Endothelial cell of umbilical vein (primary cell): ENCODE measurements at regions not wholly inside any gene's neighbourhood (a gene's known extent, or its start where the extent isn't known, plus 50 kb on each side); places are given as distances from the start of the nearest gene placed in this dataset.

Experiments
- BruUV-seq: library from RNA; stranded (reverse); fragments of 400-500 nt; replicated peaks from 2 replicates; lab custom pipeline; 2021; lab: Mats Ljungman, UMichigan
- CTCF ChIA-PET: fragments of 300-600, 350-600 bp; sonication (Branson Sonifier 250); formaldehyde crosslinking; loops from one replicate; lab custom pipeline; 2021; ENCODE audit warnings: antibody characterized with exemption, inconsistent platforms; lab: Charles Lee
- POLR2A ChIA-PET: fragments of 300-600, 350-600 bp; sonication (Branson Sonifier 250); formaldehyde crosslinking; loops from one replicate; lab custom pipeline; 2021; ENCODE audit warnings: antibody characterized with exemption, inconsistent platforms; lab: Charles Lee
- DNase-seq: peaks from one replicate; pipeline ENCODE4 v3.0.0-alpha.2; 2011; ENCODE audit warnings: low read depth, low spot score
- FAIRE-seq: peaks from 2 replicates; lab custom pipeline; 2011; peaks lifted over from hg19 to GRCh38; lab: Jason Lieb, UNC
- H2AFZ ChIP-seq: 2 replicates; pipeline ENCODE4 v1.6.0; 2012; ENCODE audit warnings: low read depth, low read length, control low read depth, inconsistent platforms
- H3K27ac ChIP-seq: 2 replicates; pipeline ENCODE4 v1.5.1; 2011; ENCODE audit warnings: low read depth, mild to moderate bottlenecking, control low read depth, low read length, moderate library complexity; ENCODE audit not compliant: insufficient read depth
- H3K27me3 ChIP-seq, 2 experiments: 2 replicates each; pipeline versions ENCODE4 v1.6.0 to v1.6.1; 2011; ENCODE audit warnings: low read length in 2 of 2, mixed read lengths in 1 of 2; ENCODE audit not compliant: control insufficient read depth in 2 of 2, insufficient read depth in 2 of 2
- H3K36me3 ChIP-seq, 2 experiments: 2 replicates in 1 of 2; 3 replicates in 1 of 2; pipeline ENCODE4 v1.5.1; 2011; ENCODE audit warnings: low read length in 2 of 2, mild to moderate bottlenecking in 1 of 2, moderate library complexity in 1 of 2; ENCODE audit not compliant: control insufficient read depth in 2 of 2, insufficient read depth in 2 of 2; ENCODE audit errors: extremely low read depth in 1 of 2
- H3K4me1 ChIP-seq: 3 replicates; pipeline ENCODE4 v1.5.1; 2011; ENCODE audit warnings: mild to moderate bottlenecking, low read length; ENCODE audit not compliant: control insufficient read depth, insufficient read depth; ENCODE audit errors: extremely low read depth
- H3K4me2 ChIP-seq: 2 replicates; pipeline ENCODE4 v1.6.1; 2011; ENCODE audit warnings: low read length, control low read depth, mixed read lengths; ENCODE audit not compliant: insufficient read depth
- H3K4me3 ChIP-seq, 3 experiments: fragments of 200-600 bp in 1 of 3; sonication (generic), shearing (Covaris generic) in 1 of 3; replicated peaks in 1 of 3; 2 replicates each; pipeline ENCODE4 v1.5.1; 2011 to 2016; ENCODE audit warnings: control low read depth in 3 of 3, low read length in 3 of 3, mild to moderate bottlenecking in 2 of 3, inconsistent platforms in 1 of 3, low read depth in 1 of 3, moderate library complexity in 1 of 3; ENCODE audit not compliant: insufficient read depth in 1 of 3
- H3K79me2 ChIP-seq: 2 replicates; pipeline ENCODE4 v1.6.0; 2012; ENCODE audit warnings: low read length, inconsistent platforms; ENCODE audit not compliant: control insufficient read depth, insufficient read depth
- H3K9ac ChIP-seq: replicated peaks from 2 replicates; pipeline ENCODE3; 2011; ENCODE audit warnings: low read length, control low read depth; ENCODE audit not compliant: insufficient read depth; ENCODE audit errors: extremely low read depth
- H3K9me1 ChIP-seq: replicated peaks from 3 replicates; pipeline ENCODE4 v1.6.0; 2011; ENCODE audit warnings: mild to moderate bottlenecking, low read length; ENCODE audit not compliant: control insufficient read depth, insufficient read depth; ENCODE audit errors: extremely low read depth
- H3K9me3 ChIP-seq: replicated peaks from 2 replicates; pipeline ENCODE4 v1.5.1; 2012; ENCODE audit warnings: low read length, inconsistent platforms; ENCODE audit not compliant: control insufficient read depth, insufficient read depth
- H4K20me1 ChIP-seq: replicated peaks from 2 replicates; pipeline ENCODE3; 2011; ENCODE audit warnings: mild to moderate bottlenecking, low read length; ENCODE audit not compliant: control insufficient read depth, insufficient read depth; ENCODE audit errors: extremely low read depth
- CTCF ChIP-seq, 2 donors: IDR thresholded peaks; 1 replicate in 1 of 2; 2 replicates in 1 of 2; pipeline ENCODE4 v1.5.1; 2011; ENCODE audit warnings: low read length in 2 of 2, mild to moderate bottlenecking in 2 of 2, moderate library complexity in 2 of 2, control low read depth in 1 of 2, inconsistent platforms in 1 of 2, low read depth in 1 of 2; ENCODE audit not compliant: insufficient read depth in 1 of 2; ENCODE audit errors: extremely low read depth in 1 of 2
- EZH2 ChIP-seq: IDR thresholded peaks from 2 replicates; pipeline ENCODE4 v1.6.1; 2012; ENCODE audit warnings: borderline replicate concordance, low read depth, mild to moderate bottlenecking, moderate library complexity, low read length, inconsistent platforms; ENCODE audit not compliant: severe bottlenecking
- FOS ChIP-seq: IDR thresholded peaks from 2 replicates; pipeline ENCODE4 v1.6.1; 2011; ENCODE audit warnings: mild to moderate bottlenecking, low read length, moderate library complexity, borderline replicate concordance; ENCODE audit not compliant: insufficient read depth
- GATA2 ChIP-seq: IDR thresholded peaks from 2 replicates; pipeline ENCODE4 v1.7.0; 2011; ENCODE audit warnings: low read depth, mild to moderate bottlenecking, moderate library complexity, mixed read lengths, low read length; ENCODE audit not compliant: insufficient read length, insufficient read depth
- JUN ChIP-seq: IDR thresholded peaks from 2 replicates; pipeline ENCODE4 v1.6.1; 2011; ENCODE audit warnings: borderline replicate concordance, low read depth; ENCODE audit not compliant: insufficient read length, insufficient read depth
- MAX ChIP-seq: IDR thresholded peaks from 2 replicates; pipeline ENCODE4 v1.6.1; 2011; ENCODE audit not compliant: insufficient read depth, insufficient read length
- MYC ChIP-seq: IDR thresholded peaks from one replicate; pipeline ENCODE4 v1.6.1; 2011; ENCODE audit warnings: mild to moderate bottlenecking, low read depth, low read length
- POLR2A ChIP-seq: IDR thresholded peaks from 2 replicates; pipeline ENCODE4 v1.6.1; 2012; ENCODE audit warnings: low read depth, mild to moderate bottlenecking, control low read depth, low read length
- POLR2AphosphoS5 ChIP-seq: IDR thresholded peaks from 2 replicates; pipeline ENCODE4 v1.6.1; 2012; ENCODE audit warnings: low read depth, mild to moderate bottlenecking, control low read depth, low read length, moderate library complexity; ENCODE audit not compliant: insufficient read depth
- dilution Hi-C: fragments of 300-500 bp; cut with MboI; formaldehyde crosslinking; loops from one replicate; pipeline ENCODE4 v1.15.0; 2019; ENCODE audit warnings: low sequenced_read_pairs; ENCODE audit not compliant: extremely low pct_ligation_motif_present
- intact Hi-C: fragments of 100-400 bp; cut with micrococcal nuclease; formaldehyde crosslinking; loops from one replicate; pipeline ENCODE4 v1.10.0; 2022

GRCh38 chr18:23311351-23312121, 141.6 kb upstream of the RIOK3 start:
- no peaks in the 10 kb centered on the region for H3K79me2 ChIP-seq
- peak overlapping the region; percentile 92 for H3K27ac ChIP-seq
- no peaks in the 10 kb centered on the region for H3K9me1 ChIP-seq
- ChIA-PET POLR2A (interaction anchor here (1.4 kb wide), 1 partner anchor 8 kb away, joined by 4 read pairs; no protein-coding TSS in a partner anchor), CTCF (interaction anchor here (0.6 to 1.7 kb wide), 9 partner anchors 10 to 100 kb away, joined by 3 to 4 read pairs (median 3); no protein-coding TSS in a partner anchor)
- H3K36me3 ChIP-seq = no peaks in the 10 kb centered on the region
- BruUV-seq = no TSS peak
- dilution Hi-C loops = no loop called here
- H3K4me1 ChIP-seq = peaks cover 52% of the 10 kb centered on the region
- H3K9ac ChIP-seq = peak overlapping the region; percentile 51
- no peaks in the 10 kb centered on the region for H4K20me1 ChIP-seq
- H3K4me3 ChIP-seq = no peak overlapping the region
- peak overlapping the region; percentile 40 for H2AFZ ChIP-seq
- intact Hi-C loops = loop anchor here (1.0 to 10.0 kb wide), 3 partner anchors 8 to 177 kb away; partner anchors contain the start of gene CABLES1
- peak overlapping the region; percentile 59 for H3K4me2 ChIP-seq
- H3K9me3 ChIP-seq = no peaks in the 10 kb centered on the region
- FAIRE-seq = peak; percentile 82
- peak; percentile 30 for TF ChIP-seq POLR2AphosphoS5
- TF ChIP-seq POLR2A = peak; percentile 22
- no peak for TF ChIP-seq MAX
- no peak for TF ChIP-seq MYC
- TF ChIP-seq GATA2 = no peak
- TF ChIP-seq JUN = peak; percentile 76
- peak; percentile 70 for TF ChIP-seq FOS
- TF ChIP-seq CTCF (IDR thresholded peaks at IDR 0.05; ENCODE audit: extremely low read depth in 1 of 2, insufficient read depth in 1 of 2, low read depth in 1 of 2, low read length in 2 of 2) = no peak
- no peak for TF ChIP-seq EZH2
- no peaks in the 10 kb centered on the region for H3K27me3 ChIP-seq
- peak; percentile 97 for DNase-seq
